ENCODE measurements at regions not wholly inside any gene's neighbourhood (a gene's known extent, or its start where the extent isn't known, plus 50 kb on each side); places are given as distances from the start of the nearest gene placed in this dataset.

DNA sequence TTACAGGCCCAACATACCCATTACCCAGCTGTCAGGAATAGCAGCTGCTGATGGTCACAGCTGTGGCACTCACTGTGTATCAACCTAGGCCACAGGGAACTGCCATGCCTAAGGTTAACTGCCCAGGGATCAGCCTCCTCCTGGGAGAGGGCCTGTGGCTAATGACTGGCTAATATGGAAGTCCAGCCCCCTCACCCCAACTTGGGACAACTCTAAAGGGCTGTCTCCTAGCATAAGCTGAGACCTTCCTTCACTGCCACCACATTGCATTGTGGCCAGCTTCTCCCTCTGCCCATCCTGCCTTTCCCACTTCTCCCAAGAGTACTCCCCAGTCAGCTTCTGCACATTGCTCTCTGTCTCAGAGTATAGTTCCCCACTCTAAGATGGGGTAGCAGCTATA is 316.5 kb downstream of the SMAD2 start:
- TF ChIP-seq, protein P1, sequence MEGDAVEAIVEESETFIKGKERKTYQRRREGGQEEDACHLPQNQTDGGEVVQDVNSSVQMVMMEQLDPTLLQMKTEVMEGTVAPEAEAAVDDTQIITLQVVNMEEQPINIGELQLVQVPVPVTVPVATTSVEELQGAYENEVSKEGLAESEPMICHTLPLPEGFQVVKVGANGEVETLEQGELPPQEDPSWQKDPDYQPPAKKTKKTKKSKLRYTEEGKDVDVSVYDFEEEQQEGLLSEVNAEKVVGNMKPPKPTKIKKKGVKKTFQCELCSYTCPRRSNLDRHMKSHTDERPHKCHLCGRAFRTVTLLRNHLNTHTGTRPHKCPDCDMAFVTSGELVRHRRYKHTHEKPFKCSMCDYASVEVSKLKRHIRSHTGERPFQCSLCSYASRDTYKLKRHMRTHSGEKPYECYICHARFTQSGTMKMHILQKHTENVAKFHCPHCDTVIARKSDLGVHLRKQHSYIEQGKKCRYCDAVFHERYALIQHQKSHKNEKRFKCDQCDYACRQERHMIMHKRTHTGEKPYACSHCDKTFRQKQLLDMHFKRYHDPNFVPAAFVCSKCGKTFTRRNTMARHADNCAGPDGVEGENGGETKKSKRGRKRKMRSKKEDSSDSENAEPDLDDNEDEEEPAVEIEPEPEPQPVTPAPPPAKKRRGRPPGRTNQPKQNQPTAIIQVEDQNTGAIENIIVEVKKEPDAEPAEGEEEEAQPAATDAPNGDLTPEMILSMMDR (IDR thresholded peaks at IDR 0.05; ENCODE audit: poor library complexity): no peak
- TF ChIP-seq EZH2 (IDR thresholded peaks at IDR 0.05; ENCODE audit: borderline replicate concordance) (no peak), EZH2phosphoT487 (IDR thresholded peaks at IDR 0.05; ENCODE audit: low read depth, severe bottlenecking, unreplicated experiment) (no peak)

Data from hepatocyte (in vitro differentiated cells).